MM.1S (cell line): ENCODE measurements at regions not wholly inside any gene's neighbourhood (a gene's known extent, or its start where the extent isn't known, plus 50 kb on each side); places are given as distances from the start of the nearest gene placed in this dataset.

Experiments used
- EZH2 ChIP-seq: fragments of 300-600 bp; sonication (generic); optimal IDR thresholded peaks from 2 replicates; pipeline ENCODE3; 2017; ENCODE audit warnings: low read depth, mild to moderate bottlenecking, antibody characterized with exemption, low read length, mixed read lengths
- TF ChIP-seq, protein P1 (sequence below): fragments of 300-600 bp; sonication (generic); IDR thresholded peaks from 2 replicates; pipeline ENCODE4 v1.5.1; 2016; ENCODE audit warnings: antibody characterized with exemption, low read length, mixed read lengths

DNA sequence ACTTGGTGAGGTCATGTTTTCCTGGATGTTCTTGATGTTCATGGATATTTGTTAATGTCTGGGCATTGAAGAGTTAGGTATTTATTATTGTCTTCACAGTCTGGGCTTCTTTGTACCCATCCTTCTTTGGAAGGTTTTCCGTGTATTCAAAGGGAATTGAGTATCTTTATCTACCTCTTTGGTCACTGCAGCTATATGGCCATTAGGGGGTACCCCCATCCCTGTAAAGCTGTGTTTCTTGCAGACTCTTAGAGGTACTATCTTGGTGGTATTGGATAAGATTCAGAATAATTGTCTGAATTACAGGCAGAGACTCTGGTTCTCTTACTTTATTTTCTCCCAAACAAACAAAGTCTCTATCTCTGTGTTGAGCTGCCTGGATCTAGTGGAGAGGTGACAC, 401.6 kb upstream of the FSIP2 start:
- TF ChIP-seq, protein P1, sequence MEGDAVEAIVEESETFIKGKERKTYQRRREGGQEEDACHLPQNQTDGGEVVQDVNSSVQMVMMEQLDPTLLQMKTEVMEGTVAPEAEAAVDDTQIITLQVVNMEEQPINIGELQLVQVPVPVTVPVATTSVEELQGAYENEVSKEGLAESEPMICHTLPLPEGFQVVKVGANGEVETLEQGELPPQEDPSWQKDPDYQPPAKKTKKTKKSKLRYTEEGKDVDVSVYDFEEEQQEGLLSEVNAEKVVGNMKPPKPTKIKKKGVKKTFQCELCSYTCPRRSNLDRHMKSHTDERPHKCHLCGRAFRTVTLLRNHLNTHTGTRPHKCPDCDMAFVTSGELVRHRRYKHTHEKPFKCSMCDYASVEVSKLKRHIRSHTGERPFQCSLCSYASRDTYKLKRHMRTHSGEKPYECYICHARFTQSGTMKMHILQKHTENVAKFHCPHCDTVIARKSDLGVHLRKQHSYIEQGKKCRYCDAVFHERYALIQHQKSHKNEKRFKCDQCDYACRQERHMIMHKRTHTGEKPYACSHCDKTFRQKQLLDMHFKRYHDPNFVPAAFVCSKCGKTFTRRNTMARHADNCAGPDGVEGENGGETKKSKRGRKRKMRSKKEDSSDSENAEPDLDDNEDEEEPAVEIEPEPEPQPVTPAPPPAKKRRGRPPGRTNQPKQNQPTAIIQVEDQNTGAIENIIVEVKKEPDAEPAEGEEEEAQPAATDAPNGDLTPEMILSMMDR: no peak
- TF ChIP-seq EZH2: no peak
